Skeletal muscle satellite cell (primary cell): ENCODE measurements at regions not wholly inside any gene's neighbourhood (a gene's known extent, or its start where the extent isn't known, plus 50 kb on each side); places are given as distances from the start of the nearest gene placed in this dataset.
"Not testable (repeated sequence)": the region's sequence is repeated elsewhere in the genome, so short reads cannot be mapped to it uniquely, and the experiment has no call there.

Experiments
- H3K27me3 ChIP-seq: 2 replicates; pipeline ENCODE4 v1.7.0; 2013; ENCODE audit warnings: low read length; ENCODE audit not compliant: control insufficient read depth, insufficient read depth
- H3K36me3 ChIP-seq: 2 replicates; pipeline ENCODE4 v1.7.0; 2013; ENCODE audit warnings: mild to moderate bottlenecking, control low read depth, low read length; ENCODE audit not compliant: insufficient read depth
- H3K4me1 ChIP-seq: 2 replicates; pipeline ENCODE4 v1.7.0; 2013; ENCODE audit warnings: low read length; ENCODE audit not compliant: control insufficient read depth, insufficient read depth
- H3K4me2 ChIP-seq: 2 replicates; pipeline ENCODE4 v1.7.0; 2013; ENCODE audit warnings: mild to moderate bottlenecking, low read length
- H3K4me3 ChIP-seq: 2 replicates; pipeline ENCODE4 v1.7.0; 2013; ENCODE audit warnings: low read length
- H3K9ac ChIP-seq: 2 replicates; pipeline ENCODE4 v1.7.0; 2013; ENCODE audit warnings: mild to moderate bottlenecking, low read depth, low read length, moderate library complexity
- H3K9me3 ChIP-seq: replicated peaks from 2 replicates; pipeline ENCODE4 v1.7.0; 2013; ENCODE audit warnings: mild to moderate bottlenecking, control low read depth, low read length

- peaks cover 13% of the 10 kb centered on the region for H3K9me3 ChIP-seq
- no peak overlapping the region for H3K4me2 ChIP-seq
- no peak overlapping the region for H3K9ac ChIP-seq
- no peaks in the 10 kb centered on the region for H3K27me3 ChIP-seq
- H3K4me1 ChIP-seq: peaks cover 6% of the 10 kb centered on the region
- no peaks in the 10 kb centered on the region for H3K36me3 ChIP-seq
- no peak overlapping the region for H3K4me3 ChIP-seq
Measured at GRCh38 chr2:120646994-120647393, 88.7 kb upstream of the GLI2 start.

GRCh38 chr2:120647487-120647886 is 88.2 kb upstream of the GLI2 start:
- Histone ChIP-seq H3K4me1 (peaks cover 6% of the 10 kb centered on the region), H3K36me3 (no peaks in the 10 kb centered on the region), H3K9ac (peak overlapping the region; percentile 3), H3K4me3 (no peak overlapping the region), H3K9me3 (peaks cover 13% of the 10 kb centered on the region), H3K4me2 (no peak overlapping the region), H3K27me3 (no peaks in the 10 kb centered on the region)

- H3K9ac ChIP-seq, H3K4me3 ChIP-seq, H3K4me1 ChIP-seq, H3K36me3 ChIP-seq, H3K27me3 ChIP-seq, H3K4me2 ChIP-seq: not testable (repeated sequence)
- peaks cover 13% of the 10 kb centered on the region for H3K9me3 ChIP-seq
Measured at GRCh38 chr2:120649381-120649780, 86.3 kb upstream of the GLI2 start.

- Histone ChIP-seq H3K27me3 (no peaks in the 10 kb centered on the region), H3K9ac (no peak overlapping the region), H3K4me1 (peaks cover 6% of the 10 kb centered on the region), H3K4me3 (no peak overlapping the region), H3K36me3 (no peaks in the 10 kb centered on the region), H3K4me2 (no peak overlapping the region), H3K9me3 (peaks cover 13% of the 10 kb centered on the region)
Measured at GRCh38 chr2:120650022-120650644, 85.5 kb upstream of the GLI2 start.

- Histone ChIP-seq H3K4me3 (no peak overlapping the region), H3K4me2 (no peak overlapping the region), H3K9ac (no peak overlapping the region), H3K4me1 (peaks cover 6% of the 10 kb centered on the region), H3K9me3 (peaks cover 13% of the 10 kb centered on the region), H3K36me3 (no peaks in the 10 kb centered on the region), H3K27me3 (peaks cover 6% of the 10 kb centered on the region)
Measured at GRCh38 chr2:120651818-120652217, 83.8 kb upstream of the GLI2 start.

GRCh38 chr2:120653046-120653445 is 82.6 kb upstream of the GLI2 start:
- no peak overlapping the region for H3K4me3 ChIP-seq
- no peak overlapping the region for H3K9ac ChIP-seq
- peaks cover under 1% of the 10 kb centered on the region for H3K4me1 ChIP-seq
- H3K4me2 ChIP-seq: no peak overlapping the region
- H3K36me3 ChIP-seq: no peaks in the 10 kb centered on the region
- peaks cover 7% of the 10 kb centered on the region for H3K27me3 ChIP-seq
- peaks cover 13% of the 10 kb centered on the region for H3K9me3 ChIP-seq

- no peak overlapping the region for H3K9ac ChIP-seq
- peaks cover 13% of the 10 kb centered on the region for H3K9me3 ChIP-seq
- no peak overlapping the region for H3K4me3 ChIP-seq
- no peaks in the 10 kb centered on the region for H3K4me1 ChIP-seq
- no peaks in the 10 kb centered on the region for H3K36me3 ChIP-seq
- peaks cover 7% of the 10 kb centered on the region for H3K27me3 ChIP-seq
- H3K4me2 ChIP-seq: no peak overlapping the region
Measured at GRCh38 chr2:120653871-120654270, 81.8 kb upstream of the GLI2 start.

GRCh38 chr2:120654381-120655134 is 81.1 kb upstream of the GLI2 start:
- Histone ChIP-seq H3K9me3 (peaks cover 10% of the 10 kb centered on the region), H3K36me3 (no peaks in the 10 kb centered on the region), H3K4me3 (no peak overlapping the region), H3K9ac (no peak overlapping the region), H3K27me3 (peaks cover 7% of the 10 kb centered on the region), H3K4me2 (no peak overlapping the region), H3K4me1 (no peaks in the 10 kb centered on the region)

- H3K9ac ChIP-seq: no peak overlapping the region
- H3K4me3 ChIP-seq: no peak overlapping the region
- no peaks in the 10 kb centered on the region for H3K4me1 ChIP-seq
- H3K9me3 ChIP-seq: no peaks in the 10 kb centered on the region
- H3K4me2 ChIP-seq: no peak overlapping the region
- peaks cover 10% of the 10 kb centered on the region for H3K27me3 ChIP-seq
- no peaks in the 10 kb centered on the region for H3K36me3 ChIP-seq
Measured at GRCh38 chr2:120656273-120656950, 79.3 kb upstream of the GLI2 start.

- H3K4me2 ChIP-seq: no peak overlapping the region
- H3K36me3 ChIP-seq: no peaks in the 10 kb centered on the region
- H3K9ac ChIP-seq: no peak overlapping the region
- H3K4me1 ChIP-seq: no peaks in the 10 kb centered on the region
- H3K4me3 ChIP-seq: no peak overlapping the region
- no peaks in the 10 kb centered on the region for H3K9me3 ChIP-seq
- H3K27me3 ChIP-seq: peaks cover 10% of the 10 kb centered on the region
Measured at GRCh38 chr2:120658042-120658769, 77.5 kb upstream of the GLI2 start.

- no peak overlapping the region for H3K4me3 ChIP-seq
- no peaks in the 10 kb centered on the region for H3K4me1 ChIP-seq
- no peaks in the 10 kb centered on the region for H3K36me3 ChIP-seq
- H3K9me3 ChIP-seq: no peaks in the 10 kb centered on the region
- H3K9ac ChIP-seq: no peak overlapping the region
- H3K4me2 ChIP-seq: no peak overlapping the region
- peaks cover 10% of the 10 kb centered on the region for H3K27me3 ChIP-seq
Measured at GRCh38 chr2:120658770-120659158, 76.9 kb upstream of the GLI2 start.
